Adrenal gland (tissue), 5 donors: ENCODE measurements at regions not wholly inside any gene's neighbourhood (a gene's known extent, or its start where the extent isn't known, plus 50 kb on each side); places are given as distances from the start of the nearest gene placed in this dataset.

Experiments used
- POLR2A ChIP-seq, 2 donors: fragments of 450-650 bp; IDR thresholded peaks; one replicate each; pipeline ENCODE4 v1.6.1; 2017; ENCODE audit warnings: antibody characterized with exemption in 2 of 2, mild to moderate bottlenecking in 2 of 2, moderate library complexity in 1 of 2
- TF ChIP-seq, protein P1 (sequence below), 6 experiments: fragments of 450-650 bp in 4 of 6; fragments of 200-600 bp in 2 of 6; sonication (generic) in 1 of 6; IDR thresholded peaks; 1 replicate in 5 of 6; 2 replicates in 1 of 6; pipeline versions ENCODE4 v1.5.1 to v1.8.0; 2016 to 2021; ENCODE audit warnings: antibody characterized with exemption in 6 of 6, mild to moderate bottlenecking in 2 of 6, moderate library complexity in 1 of 6
- donor health status: DM: no; HTN: no; CAD: no.

DNA sequence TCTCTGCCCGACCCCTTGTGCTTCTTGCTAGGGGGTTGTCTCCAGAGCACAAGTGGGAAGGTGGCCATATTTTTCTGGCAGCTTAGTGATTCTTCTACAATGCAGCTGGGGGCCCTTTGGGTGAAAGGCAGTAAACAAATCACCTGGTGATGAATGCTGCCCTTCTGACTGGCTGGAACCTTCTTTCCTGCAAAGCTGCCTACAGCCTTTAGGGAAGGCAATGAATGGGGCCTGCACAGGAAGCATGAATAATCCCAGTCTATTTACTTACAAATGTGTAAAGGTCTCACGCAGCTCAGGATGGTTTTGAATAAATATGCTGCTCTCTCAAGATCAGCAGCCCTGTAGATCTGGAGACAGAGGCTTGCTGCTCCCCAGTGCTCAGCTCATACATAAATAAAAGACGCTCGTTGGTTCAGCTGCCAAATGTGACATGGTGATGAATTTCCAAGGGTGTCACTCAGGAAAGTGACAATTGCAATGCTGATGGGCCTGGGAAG lies 289.2 kb downstream of the TDRD15 start:
- no peak for TF ChIP-seq POLR2A (IDR thresholded peaks at IDR 0.05)
- TF ChIP-seq, protein P1, sequence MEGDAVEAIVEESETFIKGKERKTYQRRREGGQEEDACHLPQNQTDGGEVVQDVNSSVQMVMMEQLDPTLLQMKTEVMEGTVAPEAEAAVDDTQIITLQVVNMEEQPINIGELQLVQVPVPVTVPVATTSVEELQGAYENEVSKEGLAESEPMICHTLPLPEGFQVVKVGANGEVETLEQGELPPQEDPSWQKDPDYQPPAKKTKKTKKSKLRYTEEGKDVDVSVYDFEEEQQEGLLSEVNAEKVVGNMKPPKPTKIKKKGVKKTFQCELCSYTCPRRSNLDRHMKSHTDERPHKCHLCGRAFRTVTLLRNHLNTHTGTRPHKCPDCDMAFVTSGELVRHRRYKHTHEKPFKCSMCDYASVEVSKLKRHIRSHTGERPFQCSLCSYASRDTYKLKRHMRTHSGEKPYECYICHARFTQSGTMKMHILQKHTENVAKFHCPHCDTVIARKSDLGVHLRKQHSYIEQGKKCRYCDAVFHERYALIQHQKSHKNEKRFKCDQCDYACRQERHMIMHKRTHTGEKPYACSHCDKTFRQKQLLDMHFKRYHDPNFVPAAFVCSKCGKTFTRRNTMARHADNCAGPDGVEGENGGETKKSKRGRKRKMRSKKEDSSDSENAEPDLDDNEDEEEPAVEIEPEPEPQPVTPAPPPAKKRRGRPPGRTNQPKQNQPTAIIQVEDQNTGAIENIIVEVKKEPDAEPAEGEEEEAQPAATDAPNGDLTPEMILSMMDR (IDR thresholded peaks at IDR 0.05): no peak
